ENCODE measurements at regions not wholly inside any gene's neighbourhood (a gene's known extent, or its start where the extent isn't known, plus 50 kb on each side); places are given as distances from the start of the nearest gene placed in this dataset.

- WGBS, result 81% methylated on average over 8 of the region's 8 CpGs
- no peak for TF ChIP-seq POLR2A (IDR thresholded peaks at IDR 0.05; ENCODE audit: low read depth)
- TF ChIP-seq, protein P1, sequence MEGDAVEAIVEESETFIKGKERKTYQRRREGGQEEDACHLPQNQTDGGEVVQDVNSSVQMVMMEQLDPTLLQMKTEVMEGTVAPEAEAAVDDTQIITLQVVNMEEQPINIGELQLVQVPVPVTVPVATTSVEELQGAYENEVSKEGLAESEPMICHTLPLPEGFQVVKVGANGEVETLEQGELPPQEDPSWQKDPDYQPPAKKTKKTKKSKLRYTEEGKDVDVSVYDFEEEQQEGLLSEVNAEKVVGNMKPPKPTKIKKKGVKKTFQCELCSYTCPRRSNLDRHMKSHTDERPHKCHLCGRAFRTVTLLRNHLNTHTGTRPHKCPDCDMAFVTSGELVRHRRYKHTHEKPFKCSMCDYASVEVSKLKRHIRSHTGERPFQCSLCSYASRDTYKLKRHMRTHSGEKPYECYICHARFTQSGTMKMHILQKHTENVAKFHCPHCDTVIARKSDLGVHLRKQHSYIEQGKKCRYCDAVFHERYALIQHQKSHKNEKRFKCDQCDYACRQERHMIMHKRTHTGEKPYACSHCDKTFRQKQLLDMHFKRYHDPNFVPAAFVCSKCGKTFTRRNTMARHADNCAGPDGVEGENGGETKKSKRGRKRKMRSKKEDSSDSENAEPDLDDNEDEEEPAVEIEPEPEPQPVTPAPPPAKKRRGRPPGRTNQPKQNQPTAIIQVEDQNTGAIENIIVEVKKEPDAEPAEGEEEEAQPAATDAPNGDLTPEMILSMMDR (IDR thresholded peaks at IDR 0.05), result no peak
- no peak for TF ChIP-seq EP300 (IDR thresholded peaks at IDR 0.05)
- no peak for TF ChIP-seq POLR2AphosphoS5 (IDR thresholded peaks at IDR 0.05)
Measured at GRCh38 chr17:51439395-51440229, 179.3 kb downstream of the UTP18 start.

DNA sequence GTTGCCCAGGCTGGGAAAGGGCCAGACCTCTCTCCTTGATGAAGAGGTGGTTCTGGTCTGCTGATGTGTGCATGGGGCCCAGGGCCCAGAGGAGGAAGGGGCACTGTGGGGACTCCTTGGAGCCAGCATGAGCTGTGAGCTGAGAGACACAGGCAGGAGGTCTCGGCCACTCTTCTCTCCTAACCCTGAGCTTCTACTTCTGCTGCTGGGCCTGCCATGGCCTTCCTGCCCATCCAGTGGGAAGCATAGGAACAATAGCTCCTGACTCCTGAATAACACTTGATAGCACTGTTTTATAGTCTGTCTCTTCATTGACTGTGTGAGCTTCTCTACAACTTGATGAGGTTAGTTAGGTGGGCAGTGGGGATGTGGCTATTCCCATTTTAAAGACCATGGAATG lies 181.1 kb downstream of the UTP18 start:
- TF ChIP-seq EP300 (IDR thresholded peaks at IDR 0.05), result no peak
- TF ChIP-seq, protein P1 (IDR thresholded peaks at IDR 0.05), result no peak
- TF ChIP-seq POLR2A (IDR thresholded peaks at IDR 0.05; ENCODE audit: low read depth), result no peak
- TF ChIP-seq POLR2AphosphoS5 (IDR thresholded peaks at IDR 0.05), result no peak
- Histone ChIP-seq H3K9me3 (no peaks in the 10 kb centered on the region), H3K36me3 (no peaks in the 10 kb centered on the region), H3K27ac (replicated peaks in 1 of 4) (no peak overlapping the region), H3K27me3 (no peaks in the 10 kb centered on the region), H3K4me3 (no peak overlapping the region), H3K4me1 (peaks cover 0 to 10% (median 0%) of the 10 kb centered on the region in 4 donors)
- DNase-seq (ENCODE audit: extremely low spot score), result peak; percentile 90
- WGBS, result 83% methylated on average over 1 of the region's 1 CpG
- intact Hi-C loops (cut with DNase I), result no loop called here

More at GRCh38 chr17:51439395-51440229, 179.3 kb downstream of the UTP18 start:
- peaks cover 0 to 10% (median 0%) of the 10 kb centered on the region in 4 donors for H3K4me1 ChIP-seq
- H3K27me3 ChIP-seq, result no peaks in the 10 kb centered on the region
- peak; percentile 83 for DNase-seq (ENCODE audit: extremely low spot score)
- no peak overlapping the region for H3K4me3 ChIP-seq
- no peaks in the 10 kb centered on the region for H3K9me3 ChIP-seq
- H3K27ac ChIP-seq (replicated peaks in 1 of 4), result no peak overlapping the region
- intact Hi-C loops (cut with DNase I), result no loop called here
- H3K36me3 ChIP-seq, result no peaks in the 10 kb centered on the region

- Histone ChIP-seq H3K36me3 (no peaks in the 10 kb centered on the region), H3K4me1 (peaks cover 0 to 10% (median 0%) of the 10 kb centered on the region in 4 donors), H3K27me3 (no peaks in the 10 kb centered on the region), H3K27ac (replicated peaks in 1 of 4) (no peak overlapping the region), H3K9me3 (no peaks in the 10 kb centered on the region), H3K4me3 (no peak overlapping the region)
- TF ChIP-seq EP300 (IDR thresholded peaks at IDR 0.05) (no peak), POLR2AphosphoS5 (IDR thresholded peaks at IDR 0.05) (no peak), POLR2A (IDR thresholded peaks at IDR 0.05; ENCODE audit: low read depth) (no peak)
- TF ChIP-seq, protein P1 (IDR thresholded peaks at IDR 0.05), result no peak
- WGBS, result 82% methylated on average over 6 of the region's 6 CpGs
- intact Hi-C loops (cut with DNase I), result no loop called here
- peak; percentile 79 for DNase-seq (ENCODE audit: extremely low spot score)
Measured at GRCh38 chr17:51442088-51442865, 181.9 kb downstream of the UTP18 start.

GRCh38 chr17:51443646-51444045 lies 183.3 kb downstream of the UTP18 start:
- Histone ChIP-seq H3K27me3 (no peaks in the 10 kb centered on the region), H3K9me3 (peaks cover 0 to 2% (median 0%) of the 10 kb centered on the region in 4 donors), H3K27ac (replicated peaks in 1 of 4) (no peak overlapping the region), H3K4me1 (peaks cover 0 to 10% (median 0%) of the 10 kb centered on the region in 4 donors), H3K36me3 (no peaks in the 10 kb centered on the region), H3K4me3 (no peak overlapping the region)
- intact Hi-C loops (cut with DNase I), result no loop called here
- WGBS, result 72% methylated on average over 3 of the region's 3 CpGs
- DNase-seq (ENCODE audit: extremely low spot score), result peak; percentile 26
- TF ChIP-seq EP300 (IDR thresholded peaks at IDR 0.05) (no peak), POLR2AphosphoS5 (IDR thresholded peaks at IDR 0.05) (no peak), POLR2A (IDR thresholded peaks at IDR 0.05; ENCODE audit: low read depth) (no peak)
- TF ChIP-seq, protein P1 (IDR thresholded peaks at IDR 0.05), result no peak

All from esophagus muscularis mucosa (tissue), 4 donors.